Trophoblast cell (in vitro differentiated cells and primary cell): ENCODE measurements at regions not wholly inside any gene's neighbourhood (a gene's known extent, or its start where the extent isn't known, plus 50 kb on each side); places are given as distances from the start of the nearest gene placed in this dataset.

Source experiments
- DNase-seq, 2 donors: peaks; one replicate each; pipeline ENCODE4 v3.0.0-alpha.2; 2016
- H2AFZ ChIP-seq: 2 replicates; pipeline ENCODE4 v1.6.1; 2013; ENCODE audit warnings: low read length, moderate library complexity, mild to moderate bottlenecking; ENCODE audit not compliant: insufficient read depth, poor library complexity
- H2AK5ac ChIP-seq: 2 replicates; pipeline ENCODE4 v1.6.1; 2013; ENCODE audit warnings: mild to moderate bottlenecking, low read length
- H2BK120ac ChIP-seq: 2 replicates; pipeline ENCODE4 v1.6.1; 2013; ENCODE audit warnings: low read length, mild to moderate bottlenecking, moderate library complexity; ENCODE audit not compliant: insufficient read depth, poor library complexity
- H2BK12ac ChIP-seq: 2 replicates; pipeline ENCODE4 v1.6.1; 2013; ENCODE audit warnings: mild to moderate bottlenecking, low read length, moderate library complexity
- H2BK5ac ChIP-seq: 2 replicates; pipeline ENCODE4 v1.6.1; 2013; ENCODE audit warnings: low read length, low read depth, moderate library complexity, mild to moderate bottlenecking; ENCODE audit not compliant: poor library complexity
- H3K14ac ChIP-seq: 2 replicates; pipeline ENCODE4 v1.6.1; 2013; ENCODE audit warnings: mild to moderate bottlenecking, low read length
- H3K18ac ChIP-seq: 2 replicates; pipeline ENCODE4 v1.6.1; 2013; ENCODE audit warnings: mild to moderate bottlenecking, low read length
- H3K23ac ChIP-seq: 2 replicates; pipeline ENCODE4 v1.6.1; 2013; ENCODE audit warnings: low read length
- H3K27ac ChIP-seq: 2 replicates; pipeline ENCODE4 v1.5.1; 2013; ENCODE audit warnings: low read depth, mild to moderate bottlenecking, inconsistent platforms, low read length, moderate library complexity
- H3K27me3 ChIP-seq: 2 replicates; pipeline ENCODE4 v1.6.1; 2013; ENCODE audit warnings: inconsistent platforms, mild to moderate bottlenecking, low read length, moderate library complexity; ENCODE audit not compliant: insufficient read depth
- H3K36me3 ChIP-seq, 2 experiments: 1 replicate in 1 of 2; 2 replicates in 1 of 2; pipeline ENCODE4 v1.6.1; 2013; ENCODE audit warnings: low read length in 2 of 2, mild to moderate bottlenecking in 2 of 2, moderate library complexity in 1 of 2; ENCODE audit not compliant: insufficient read depth in 2 of 2, control insufficient read depth in 1 of 2
- H3K4ac ChIP-seq: 2 replicates; pipeline ENCODE4 v1.6.1; 2013; ENCODE audit warnings: low read depth, mild to moderate bottlenecking, low read length, moderate library complexity
- H3K4me1 ChIP-seq, 2 experiments: 1 replicate in 1 of 2; 2 replicates in 1 of 2; pipeline ENCODE4 v1.6.1; 2013; ENCODE audit warnings: low read length in 2 of 2, mild to moderate bottlenecking in 2 of 2, moderate library complexity in 1 of 2; ENCODE audit not compliant: insufficient read depth in 2 of 2, control insufficient read depth in 1 of 2
- H3K4me2 ChIP-seq: 2 replicates; pipeline ENCODE4 v1.6.1; 2013; ENCODE audit warnings: inconsistent platforms, mild to moderate bottlenecking, low read length, moderate library complexity
- H3K4me3 ChIP-seq: 2 replicates; pipeline ENCODE4 v1.5.1; 2013; ENCODE audit warnings: mild to moderate bottlenecking, low read depth, low read length, inconsistent platforms
- H3K79me1 ChIP-seq: one replicate; pipeline ENCODE4 v1.6.1; 2013; ENCODE audit warnings: low read length
- H3K79me2 ChIP-seq: 2 replicates; pipeline ENCODE4 v1.6.1; 2013; ENCODE audit warnings: low read length, mild to moderate bottlenecking; ENCODE audit not compliant: control insufficient read depth, insufficient read depth, poor library complexity
- H3K9ac ChIP-seq: 2 replicates; pipeline ENCODE4 v1.6.1; 2013; ENCODE audit warnings: mild to moderate bottlenecking, low read length
- H3K9me3 ChIP-seq: 2 replicates; pipeline ENCODE4 v1.6.1; 2013; ENCODE audit warnings: low read depth, mild to moderate bottlenecking, control low read depth, inconsistent platforms, low read length; ENCODE audit not compliant: insufficient read depth
- H4K12ac ChIP-seq: 2 replicates; pipeline ENCODE4 v1.6.1; 2013; ENCODE audit warnings: low read depth, mild to moderate bottlenecking, low read length, moderate library complexity
- H4K8ac ChIP-seq: 2 replicates; pipeline ENCODE4 v1.6.1; 2013; ENCODE audit warnings: low read depth, mild to moderate bottlenecking, low read length, moderate library complexity
- H4K91ac ChIP-seq: one replicate; pipeline ENCODE4 v1.6.1; 2013; ENCODE audit warnings: low read depth, mild to moderate bottlenecking, low read length, moderate library complexity
- WGBS: extraction: QIAGEN DNeasy Blood & Tissue Kit; methylation state at CpG from one replicate; pipeline ENCODE4 v1.1.7; 2013; ENCODE audit warnings: missing lambda C conversion rate; ENCODE audit not compliant: insufficient read length, insufficient coverage; ENCODE audit errors: extremely low coverage; 5-methylcytosine and 5-hydroxymethylcytosine counted together

DNA sequence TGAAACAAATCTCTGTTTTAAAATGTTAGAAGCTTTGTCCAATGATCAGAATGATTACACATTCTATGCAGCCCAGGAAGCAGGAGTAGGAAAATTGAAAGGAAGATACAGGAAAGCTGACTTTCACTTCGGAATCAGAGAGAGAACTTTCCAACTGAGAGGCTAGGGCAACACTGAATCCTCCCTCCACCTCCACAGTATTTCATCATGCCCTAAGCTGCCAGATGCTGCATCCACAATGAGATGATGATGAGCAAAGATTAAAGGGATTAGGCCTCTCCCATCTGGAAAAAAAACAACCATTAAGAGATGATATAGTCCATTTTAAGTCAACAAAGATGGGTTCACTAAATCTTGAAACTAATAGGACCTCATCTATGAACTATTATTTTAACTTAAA, 215.6 kb downstream of the GPR37 start:
- Histone ChIP-seq H3K79me1 (no peaks in the 10 kb centered on the region), H3K79me2 (no peaks in the 10 kb centered on the region), H3K4me3 (no peak overlapping the region), H3K9me3 (no peaks in the 10 kb centered on the region), H3K9ac (no peak overlapping the region), H3K4me1 (no peaks in the 10 kb centered on the region), H2BK12ac (no peak overlapping the region), H4K12ac (no peak overlapping the region), H4K91ac (no peak overlapping the region), H2BK5ac (no peak overlapping the region), H3K4me2 (no peak overlapping the region), H3K27ac (no peak overlapping the region), H4K8ac (no peak overlapping the region), H3K36me3 (no peaks in the 10 kb centered on the region), H2AFZ (no peak overlapping the region), H3K14ac (no peak overlapping the region), H2AK5ac (no peak overlapping the region), H3K23ac (no peak overlapping the region), H3K27me3 (no peaks in the 10 kb centered on the region), H2BK120ac (no peak overlapping the region), H3K4ac (no peak overlapping the region), H3K18ac (no peak overlapping the region)
- DNase-seq, result no peak
- no CpG with 5 or more reads among the region's 1 CpG for WGBS

DNA sequence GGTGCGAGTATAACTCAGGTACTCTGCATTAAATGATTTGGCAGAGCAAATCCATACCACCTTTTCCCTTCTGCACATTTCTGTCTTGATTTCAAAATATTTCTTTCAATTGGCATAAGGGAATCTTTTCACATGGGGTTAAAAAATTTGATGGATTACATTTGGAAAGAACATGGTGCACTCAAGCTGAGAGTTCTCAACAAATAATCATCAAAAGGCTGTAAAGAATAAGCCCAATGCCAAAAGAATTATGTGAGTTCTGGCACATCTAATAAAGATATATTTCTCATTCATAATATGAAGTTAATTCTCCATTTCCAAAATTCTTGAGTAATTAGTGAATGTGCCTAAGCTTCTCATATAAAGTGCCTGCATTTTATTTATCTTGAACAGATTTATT, 223.1 kb downstream of the GPR37 start:
- H3K4ac ChIP-seq, result no peak overlapping the region
- H3K4me3 ChIP-seq, result no peak overlapping the region
- no peak overlapping the region for H3K14ac ChIP-seq
- H3K27me3 ChIP-seq, result no peaks in the 10 kb centered on the region
- no peak overlapping the region for H3K4me2 ChIP-seq
- no peak overlapping the region for H3K18ac ChIP-seq
- H3K27ac ChIP-seq, result no peak overlapping the region
- H4K12ac ChIP-seq, result no peak overlapping the region
- H3K9ac ChIP-seq, result no peak overlapping the region
- H3K79me1 ChIP-seq, result no peaks in the 10 kb centered on the region
- no peak for DNase-seq
- no peak overlapping the region for H2BK5ac ChIP-seq
- H2BK120ac ChIP-seq, result no peak overlapping the region
- no peak overlapping the region for H4K91ac ChIP-seq
- no peak overlapping the region for H2BK12ac ChIP-seq
- H3K4me1 ChIP-seq, result no peaks in the 10 kb centered on the region
- H2AFZ ChIP-seq, result no peak overlapping the region
- no peak overlapping the region for H3K23ac ChIP-seq
- no CpG with 5 or more reads among the region's 1 CpG for WGBS
- no peaks in the 10 kb centered on the region for H3K79me2 ChIP-seq
- no peaks in the 10 kb centered on the region for H3K36me3 ChIP-seq
- H3K9me3 ChIP-seq, result no peaks in the 10 kb centered on the region
- no peak overlapping the region for H4K8ac ChIP-seq
- no peak overlapping the region for H2AK5ac ChIP-seq

DNA sequence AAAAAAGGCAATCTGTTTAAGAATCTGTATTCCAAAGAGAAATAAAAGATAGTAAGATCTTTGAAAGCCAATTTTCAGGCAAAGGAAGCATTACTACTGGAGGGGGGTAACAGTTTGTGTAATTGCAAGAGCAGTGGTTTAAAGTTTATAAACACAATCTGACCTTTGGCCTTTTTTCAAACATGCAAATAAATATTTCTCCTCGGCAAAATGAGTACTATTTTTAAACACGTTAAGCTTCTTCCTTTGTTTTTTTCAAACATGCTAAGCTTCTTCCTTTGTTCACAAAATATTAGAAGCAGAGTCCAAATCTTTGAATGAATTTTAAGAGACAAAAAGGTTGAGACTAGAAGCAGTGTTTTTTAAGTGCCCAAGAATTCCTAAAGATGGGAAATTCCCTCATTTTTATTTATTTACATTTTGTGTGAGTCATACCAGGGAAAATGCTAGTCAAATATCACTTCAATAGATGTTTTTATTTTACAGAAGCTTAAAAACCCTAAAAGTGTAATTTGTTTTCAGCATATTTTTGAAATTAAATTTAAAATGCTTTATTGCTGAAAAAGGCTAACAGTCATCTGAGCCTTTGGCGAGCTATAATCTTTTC, 229.3 kb downstream of the GPR37 start:
- Histone ChIP-seq H3K9ac (no peak overlapping the region), H3K4me2 (no peak overlapping the region), H3K9me3 (no peaks in the 10 kb centered on the region)

DNA sequence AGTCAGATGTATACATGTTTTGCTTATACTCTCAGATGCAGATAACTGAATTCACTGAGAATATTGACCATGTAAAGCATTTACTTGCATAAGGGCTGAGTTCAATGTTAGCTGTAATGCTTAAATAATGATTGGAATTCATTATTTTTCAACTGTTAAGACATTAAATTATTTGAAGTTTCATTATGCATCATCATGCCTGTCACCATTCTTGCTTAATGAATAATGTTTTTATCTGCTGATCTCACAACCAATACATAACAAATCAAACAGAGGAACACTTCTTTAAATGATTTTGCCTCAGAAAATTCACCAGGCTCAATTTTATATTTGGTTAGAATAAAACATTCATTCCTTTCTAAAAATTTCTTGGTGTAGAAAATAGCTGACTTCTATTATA, 233.4 kb downstream of the GPR37 start:
- H3K9ac ChIP-seq, result no peak overlapping the region
- H2BK12ac ChIP-seq, result no peak overlapping the region
- H2BK5ac ChIP-seq, result no peak overlapping the region
- H4K12ac ChIP-seq, result no peak overlapping the region
- no peak overlapping the region for H2AK5ac ChIP-seq
- H3K18ac ChIP-seq, result no peak overlapping the region
- no peaks in the 10 kb centered on the region for H3K4me1 ChIP-seq
- H3K4me3 ChIP-seq, result no peak overlapping the region
- H3K27me3 ChIP-seq, result no peaks in the 10 kb centered on the region
- no peak overlapping the region for H3K4me2 ChIP-seq
- H3K9me3 ChIP-seq, result peaks cover 2% of the 10 kb centered on the region
- no peak overlapping the region for H3K23ac ChIP-seq
- H4K8ac ChIP-seq, result no peak overlapping the region
- no peaks in the 10 kb centered on the region for H3K79me1 ChIP-seq
- H3K4ac ChIP-seq, result no peak overlapping the region
- H3K14ac ChIP-seq, result no peak overlapping the region
- H2BK120ac ChIP-seq, result no peak overlapping the region
- H3K79me2 ChIP-seq, result no peaks in the 10 kb centered on the region
- peak in 1 of 2 donors; percentile 21 for DNase-seq
- H2AFZ ChIP-seq, result no peak overlapping the region
- no peaks in the 10 kb centered on the region for H3K36me3 ChIP-seq
- H4K91ac ChIP-seq, result no peak overlapping the region
- no peak overlapping the region for H3K27ac ChIP-seq

More for the DNA sequence above, 229.3 kb downstream of the GPR37 start:
- no peak overlapping the region for H3K27ac ChIP-seq
- no peak overlapping the region for H2AK5ac ChIP-seq
- H4K12ac ChIP-seq, result no peak overlapping the region
- no peak overlapping the region for H3K4ac ChIP-seq
- no peaks in the 10 kb centered on the region for H3K79me1 ChIP-seq
- DNase-seq, result peak in 1 of 2 donors; percentile 2
- no peak overlapping the region for H2BK5ac ChIP-seq
- no peak overlapping the region for H2BK120ac ChIP-seq
- no peak overlapping the region for H3K18ac ChIP-seq
- no peak overlapping the region for H4K91ac ChIP-seq
- H3K23ac ChIP-seq, result no peak overlapping the region
- no peaks in the 10 kb centered on the region for H3K79me2 ChIP-seq
- no peak overlapping the region for H3K4me3 ChIP-seq
- whole genome bisulfite sequencing, result no CpG with 5 or more reads among the region's 3 CpGs
- H4K8ac ChIP-seq, result no peak overlapping the region
- no peak overlapping the region for H3K14ac ChIP-seq
- H3K4me1 ChIP-seq, result no peaks in the 10 kb centered on the region
- no peaks in the 10 kb centered on the region for H3K27me3 ChIP-seq
- no peak overlapping the region for H2AFZ ChIP-seq
- H3K36me3 ChIP-seq, result no peaks in the 10 kb centered on the region
- H2BK12ac ChIP-seq, result no peak overlapping the region
